ENCODE measurements at regions not wholly inside any gene's neighbourhood (a gene's known extent, or its start where the extent isn't known, plus 50 kb on each side); places are given as distances from the start of the nearest gene placed in this dataset.
"Not testable (repeated sequence)": the region's sequence is repeated elsewhere in the genome, so short reads cannot be mapped to it uniquely, and the experiment has no call there.

DNA sequence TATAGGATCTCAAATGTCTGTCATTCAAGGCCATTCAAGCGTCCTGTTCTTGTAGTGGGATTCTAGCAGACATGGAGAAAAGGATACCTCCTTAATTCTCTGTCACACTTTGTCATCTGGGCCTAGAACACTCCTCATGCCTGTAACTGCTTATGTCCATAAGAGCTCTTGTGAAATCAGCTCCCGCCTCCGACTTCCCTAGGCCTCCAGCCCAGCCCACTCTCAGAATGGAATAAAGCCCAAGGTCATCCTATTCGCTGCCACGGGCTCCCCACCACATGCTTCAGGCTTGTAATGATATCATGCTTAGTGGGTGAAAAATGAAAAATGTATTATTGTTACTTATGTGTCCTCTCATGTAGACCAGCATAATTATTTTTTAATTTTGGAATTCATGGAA, 632.5 kb downstream of the ISL1 start:
- ChIA-PET POLR2A (ENCODE audit: low non-redundant PET) (no interaction called here), CTCF (no interaction called here)
- no peaks in the 10 kb centered on the region for H3K36me3 ChIP-seq (ENCODE audit: insufficient read depth, low read length, poor library complexity, severe bottlenecking)
- no peaks in the 10 kb centered on the region for H3K4me1 ChIP-seq (ENCODE audit: insufficient read depth, low read length, poor library complexity, severe bottlenecking)
- DNase-seq (ENCODE audit: low spot score): no peak
- H3K4me3 ChIP-seq (ENCODE audit: low read depth, low read length, poor library complexity, severe bottlenecking): no peak overlapping the region
- H3K27ac ChIP-seq (ENCODE audit: low read depth, low read length, poor library complexity, severe bottlenecking): no peak overlapping the region
- TF ChIP-seq, protein P1, sequence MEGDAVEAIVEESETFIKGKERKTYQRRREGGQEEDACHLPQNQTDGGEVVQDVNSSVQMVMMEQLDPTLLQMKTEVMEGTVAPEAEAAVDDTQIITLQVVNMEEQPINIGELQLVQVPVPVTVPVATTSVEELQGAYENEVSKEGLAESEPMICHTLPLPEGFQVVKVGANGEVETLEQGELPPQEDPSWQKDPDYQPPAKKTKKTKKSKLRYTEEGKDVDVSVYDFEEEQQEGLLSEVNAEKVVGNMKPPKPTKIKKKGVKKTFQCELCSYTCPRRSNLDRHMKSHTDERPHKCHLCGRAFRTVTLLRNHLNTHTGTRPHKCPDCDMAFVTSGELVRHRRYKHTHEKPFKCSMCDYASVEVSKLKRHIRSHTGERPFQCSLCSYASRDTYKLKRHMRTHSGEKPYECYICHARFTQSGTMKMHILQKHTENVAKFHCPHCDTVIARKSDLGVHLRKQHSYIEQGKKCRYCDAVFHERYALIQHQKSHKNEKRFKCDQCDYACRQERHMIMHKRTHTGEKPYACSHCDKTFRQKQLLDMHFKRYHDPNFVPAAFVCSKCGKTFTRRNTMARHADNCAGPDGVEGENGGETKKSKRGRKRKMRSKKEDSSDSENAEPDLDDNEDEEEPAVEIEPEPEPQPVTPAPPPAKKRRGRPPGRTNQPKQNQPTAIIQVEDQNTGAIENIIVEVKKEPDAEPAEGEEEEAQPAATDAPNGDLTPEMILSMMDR (conservative IDR thresholded peaks at IDR 0.05; ENCODE audit: low read depth, low read length): no peak
- no peak for TF ChIP-seq EZH2 (IDR thresholded peaks at IDR 0.05; ENCODE audit: borderline replicate concordance, low read depth, low read length, poor library complexity, severe bottlenecking)
- intact Hi-C loops (cut with micrococcal nuclease; ENCODE audit: unreplicated experiment): no loop called here
- no TSS peak for BruUV-seq (replicated peaks)
- H3K27me3 ChIP-seq (replicated peaks; ENCODE audit: insufficient read depth, low read depth, low read length, poor library complexity): no peaks in the 10 kb centered on the region
- H3K9me3 ChIP-seq (ENCODE audit: low read depth, low read length, poor library complexity, severe bottlenecking): no peaks in the 10 kb centered on the region

DNA sequence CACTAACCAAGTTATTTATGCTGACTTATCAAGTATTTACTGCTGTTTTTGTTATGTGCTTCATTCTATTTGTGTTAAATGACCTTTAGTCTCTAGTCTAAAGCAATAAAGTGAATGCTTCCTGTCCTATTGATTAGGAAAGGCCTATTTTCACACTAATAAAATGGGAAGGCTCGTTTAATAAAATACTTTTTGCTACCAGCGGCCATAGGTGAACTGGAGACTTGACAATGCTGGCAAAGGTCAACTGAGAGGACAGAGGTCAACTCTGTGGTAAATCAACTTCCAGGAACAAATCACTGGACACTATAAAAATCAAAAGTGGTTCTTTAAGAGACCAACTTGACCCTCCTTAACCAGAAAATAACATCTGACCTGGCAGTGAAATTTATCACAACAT, 634.3 kb downstream of the ISL1 start:
- POLR2A ChIA-PET (ENCODE audit: low non-redundant PET): no interaction called here
- BruUV-seq (replicated peaks): no TSS peak
- Histone ChIP-seq H3K36me3 (ENCODE audit: insufficient read depth, low read length, poor library complexity, severe bottlenecking) (no peaks in the 10 kb centered on the region), H3K27me3 (replicated peaks; ENCODE audit: insufficient read depth, low read depth, low read length, poor library complexity) (no peaks in the 10 kb centered on the region), H3K9me3 (ENCODE audit: low read depth, low read length, poor library complexity, severe bottlenecking) (no peaks in the 10 kb centered on the region), H3K4me3 (ENCODE audit: low read depth, low read length, poor library complexity, severe bottlenecking) (no peak overlapping the region), H3K27ac (ENCODE audit: low read depth, low read length, poor library complexity, severe bottlenecking) (no peak overlapping the region), H3K4me1 (ENCODE audit: insufficient read depth, low read length, poor library complexity, severe bottlenecking) (no peaks in the 10 kb centered on the region)
- DNase-seq (ENCODE audit: low spot score): no peak
- TF ChIP-seq, protein P1 (conservative IDR thresholded peaks at IDR 0.05; ENCODE audit: low read depth, low read length): no peak
- TF ChIP-seq EZH2 (IDR thresholded peaks at IDR 0.05; ENCODE audit: borderline replicate concordance, low read depth, low read length, poor library complexity, severe bottlenecking): no peak
- intact Hi-C loops (cut with micrococcal nuclease; ENCODE audit: unreplicated experiment): no loop called here
- CTCF ChIA-PET: no interaction called here

DNA sequence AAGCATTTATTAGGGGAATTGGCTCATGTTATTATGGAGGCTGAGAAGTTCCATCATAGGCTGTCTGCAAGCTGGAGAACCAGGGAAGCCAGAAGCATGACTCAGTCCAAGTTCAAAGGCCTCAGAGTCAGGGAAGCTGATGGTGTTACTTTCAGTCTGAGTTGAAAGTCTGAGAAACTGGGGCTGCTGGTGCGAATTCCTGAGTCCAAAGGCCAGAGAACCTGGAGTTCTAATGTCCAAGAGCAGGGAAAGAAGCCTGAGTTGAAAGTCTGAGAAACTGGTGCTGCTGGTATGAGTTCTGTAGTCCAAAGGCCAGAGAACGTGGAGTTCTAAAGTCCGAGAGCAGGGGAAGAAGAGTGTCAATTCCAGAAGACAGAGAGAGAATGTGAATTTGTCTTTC, 641.1 kb downstream of the ISL1 start:
- POLR2A ChIA-PET (ENCODE audit: low non-redundant PET): no interaction called here
- CTCF ChIA-PET: no interaction called here
- Histone ChIP-seq H3K4me3 (ENCODE audit: low read depth, low read length, poor library complexity, severe bottlenecking) (no peak overlapping the region), H3K9me3 (ENCODE audit: low read depth, low read length, poor library complexity, severe bottlenecking) (no peaks in the 10 kb centered on the region), H3K4me1 (ENCODE audit: insufficient read depth, low read length, poor library complexity, severe bottlenecking) (no peaks in the 10 kb centered on the region), H3K36me3 (ENCODE audit: insufficient read depth, low read length, poor library complexity, severe bottlenecking) (no peaks in the 10 kb centered on the region), H3K27me3 (replicated peaks; ENCODE audit: insufficient read depth, low read depth, low read length, poor library complexity) (no peaks in the 10 kb centered on the region), H3K27ac (ENCODE audit: low read depth, low read length, poor library complexity, severe bottlenecking) (no peak overlapping the region)
- TF ChIP-seq EZH2 (IDR thresholded peaks at IDR 0.05; ENCODE audit: borderline replicate concordance, low read depth, low read length, poor library complexity, severe bottlenecking): no peak
- TF ChIP-seq, protein P1 (conservative IDR thresholded peaks at IDR 0.05; ENCODE audit: low read depth, low read length): no peak
- no TSS peak for BruUV-seq (replicated peaks)
- DNase-seq (ENCODE audit: low spot score): no peak
- intact Hi-C loops (cut with micrococcal nuclease; ENCODE audit: unreplicated experiment): no loop called here

DNA sequence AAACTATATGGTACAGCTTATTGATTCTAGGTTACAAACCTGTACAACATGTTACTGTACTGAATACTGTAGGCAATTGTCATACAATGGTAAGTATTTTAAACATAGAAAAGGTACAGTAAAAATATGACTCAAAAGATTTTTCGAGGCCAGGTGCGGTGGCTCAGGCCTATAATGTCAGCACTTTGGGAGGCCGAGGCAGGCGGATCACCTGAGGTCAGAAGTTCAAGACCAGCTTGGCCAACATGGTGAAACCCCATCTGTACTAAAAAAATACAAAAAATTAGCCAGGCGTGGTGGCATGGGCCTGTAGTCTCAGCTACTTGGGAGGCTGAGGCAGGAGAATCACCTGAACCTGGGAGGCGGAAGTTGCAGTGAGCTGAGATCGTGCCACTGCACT, 646.6 kb downstream of the ISL1 start:
- H3K27ac ChIP-seq (ENCODE audit: low read depth, low read length, poor library complexity, severe bottlenecking); H3K9me3 ChIP-seq (ENCODE audit: low read depth, low read length, poor library complexity, severe bottlenecking); intact Hi-C loops (cut with micrococcal nuclease; ENCODE audit: unreplicated experiment); BruUV-seq (replicated peaks); CTCF ChIA-PET; H3K36me3 ChIP-seq (ENCODE audit: insufficient read depth, low read length, poor library complexity, severe bottlenecking); H3K4me1 ChIP-seq (ENCODE audit: insufficient read depth, low read length, poor library complexity, severe bottlenecking); H3K27me3 ChIP-seq (replicated peaks; ENCODE audit: insufficient read depth, low read depth, low read length, poor library complexity); H3K4me3 ChIP-seq (ENCODE audit: low read depth, low read length, poor library complexity, severe bottlenecking); POLR2A ChIA-PET (ENCODE audit: low non-redundant PET); DNase-seq (ENCODE audit: low spot score): not testable (repeated sequence)

Measured in A673 (cell line).